HFFc6 (cell line): ENCODE measurements at regions not wholly inside any gene's neighbourhood (a gene's known extent, or its start where the extent isn't known, plus 50 kb on each side); places are given as distances from the start of the nearest gene placed in this dataset.

Experiments
- DNase-seq: peaks from one replicate; pipeline ENCODE4 v3.0.0-alpha.2; 2018
- H3K27ac Mint-ChIP-seq: 2 replicates; pipeline ENCODE4 v1.8.0; 2020; ENCODE audit warnings: mild to moderate bottlenecking, mixed read lengths
- H3K27me3 Mint-ChIP-seq: 2 replicates; pipeline ENCODE4 v1.8.0; 2021; ENCODE audit warnings: mild to moderate bottlenecking, moderate library complexity, mixed read lengths; ENCODE audit not compliant: insufficient read depth
- H3K36me3 Mint-ChIP-seq: 2 replicates; pipeline ENCODE4 v1.8.0; 2021; ENCODE audit warnings: low read depth, mixed read lengths
- H3K4me1 Mint-ChIP-seq: 2 replicates; pipeline ENCODE4 v1.8.0; 2020; ENCODE audit warnings: low read depth, mixed read lengths
- H3K4me3 Mint-ChIP-seq: 2 replicates; pipeline ENCODE4 v1.8.0; 2020; ENCODE audit warnings: mild to moderate bottlenecking, moderate library complexity, mixed read lengths
- H3K9me3 Mint-ChIP-seq: 2 replicates; pipeline ENCODE4 v1.8.0; 2020; ENCODE audit warnings: mild to moderate bottlenecking, mixed read lengths
- CTCF ChIP-seq: fragments of 200-600 bp; sonication (generic); IDR thresholded peaks from 2 replicates; pipeline ENCODE4 v1.5.0; 2021; ENCODE audit warnings: antibody characterized with exemption, mild to moderate bottlenecking

- no peak for TF ChIP-seq CTCF
- Mint-ChIP-seq H3K27ac (no peak overlapping the region), H3K27me3 (no peaks in the 10 kb centered on the region; the same call in 1 of the 2 replicates), H3K4me1 (no peaks in the 10 kb centered on the region; the same call in 1 of the 2 replicates), H3K9me3 (peaks cover 14% of the 10 kb centered on the region; the same call in 1 of the 2 replicates), H3K4me3 (no peak overlapping the region), H3K36me3 (no peaks in the 10 kb centered on the region)
- no peak for DNase-seq
Observed at GRCh38 chr9:25861421-25861820, 183.2 kb upstream of the TUSC1 start.

DNA sequence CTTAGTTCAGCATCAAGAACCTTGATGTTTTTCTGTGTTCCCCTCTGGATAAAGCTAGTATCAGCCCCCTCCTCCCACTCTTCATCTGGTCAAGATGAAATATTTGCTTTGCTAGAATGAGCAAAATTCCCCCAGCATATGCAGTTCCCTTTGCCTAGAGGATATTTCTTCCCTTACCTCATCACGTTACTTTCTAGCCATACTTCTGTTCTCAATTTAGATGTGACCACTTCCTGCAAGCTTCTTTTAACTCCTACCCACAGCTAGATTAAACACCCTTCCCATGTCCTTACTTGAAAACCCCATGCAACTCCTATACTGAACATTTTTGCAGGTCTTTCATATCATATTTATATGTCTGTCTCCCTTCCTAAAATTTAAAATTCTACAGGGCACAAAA, 178.9 kb upstream of the TUSC1 start:
- Mint-ChIP-seq H3K9me3 (peaks cover 16% of the 10 kb centered on the region), H3K4me3 (no peak overlapping the region), H3K4me1 (no peaks in the 10 kb centered on the region), H3K27ac (no peak overlapping the region), H3K27me3 (no peaks in the 10 kb centered on the region; the same call in 1 of the 2 replicates), H3K36me3 (no peaks in the 10 kb centered on the region)
- no peak for DNase-seq
- TF ChIP-seq CTCF: no peak

- H3K4me1 Mint-ChIP-seq: no peaks in the 10 kb centered on the region
- H3K27ac Mint-ChIP-seq: no peak overlapping the region
- H3K9me3 Mint-ChIP-seq: peaks cover 26% of the 10 kb centered on the region
- H3K36me3 Mint-ChIP-seq: no peaks in the 10 kb centered on the region
- no peak for TF ChIP-seq CTCF
- DNase-seq: no peak
- H3K27me3 Mint-ChIP-seq: no peaks in the 10 kb centered on the region; the same call in 1 of the 2 replicates
- no peak overlapping the region for H3K4me3 Mint-ChIP-seq
Observed at GRCh38 chr9:25850803-25851202, 172.6 kb upstream of the TUSC1 start.

- H3K36me3 Mint-ChIP-seq: no peaks in the 10 kb centered on the region
- H3K4me3 Mint-ChIP-seq: no peak overlapping the region
- no peak for DNase-seq
- H3K4me1 Mint-ChIP-seq: no peaks in the 10 kb centered on the region
- H3K9me3 Mint-ChIP-seq: peaks cover 7% of the 10 kb centered on the region
- TF ChIP-seq CTCF: no peak
- no peaks in the 10 kb centered on the region; the same call in 1 of the 2 replicates for H3K27me3 Mint-ChIP-seq
- H3K27ac Mint-ChIP-seq: no peak overlapping the region
Observed at GRCh38 chr9:25845867-25846266, 167.6 kb upstream of the TUSC1 start.

GRCh38 chr9:25830381-25830780, 152.1 kb upstream of the TUSC1 start:
- Mint-ChIP-seq H3K4me1 (no peaks in the 10 kb centered on the region), H3K27ac (no peak overlapping the region), H3K27me3 (no peaks in the 10 kb centered on the region), H3K36me3 (no peaks in the 10 kb centered on the region), H3K4me3 (no peak overlapping the region), H3K9me3 (peaks cover 46% of the 10 kb centered on the region)
- no peak for DNase-seq
- no peak for TF ChIP-seq CTCF

DNA sequence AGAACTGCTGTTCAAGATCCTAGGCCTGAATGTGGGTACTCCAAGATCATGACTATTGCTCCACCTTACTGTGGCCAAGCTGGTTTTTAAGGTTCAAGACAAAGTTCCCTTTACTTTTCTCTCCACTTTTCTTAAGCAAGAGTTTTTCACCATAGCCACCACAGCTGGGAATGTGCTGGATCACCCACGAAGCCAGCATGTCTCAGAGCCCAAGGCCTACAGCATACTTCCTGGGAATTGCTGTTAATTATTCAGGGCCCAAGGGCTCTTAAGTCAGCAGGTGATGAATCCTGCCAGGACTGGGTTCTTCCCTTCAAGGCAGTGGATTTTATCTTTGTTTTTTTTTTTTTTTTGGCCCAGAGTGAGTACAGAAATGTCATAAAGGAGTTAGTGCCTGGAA, 149.4 kb upstream of the TUSC1 start:
- Mint-ChIP-seq H3K27ac (no peak overlapping the region), H3K4me3 (no peak overlapping the region), H3K36me3 (no peaks in the 10 kb centered on the region), H3K27me3 (no peaks in the 10 kb centered on the region), H3K4me1 (no peaks in the 10 kb centered on the region), H3K9me3 (peaks cover 45% of the 10 kb centered on the region)
- DNase-seq: no peak
- no peak for TF ChIP-seq CTCF
